BE2C (cell line): ENCODE measurements at regions not wholly inside any gene's neighbourhood (a gene's known extent, or its start where the extent isn't known, plus 50 kb on each side); places are given as distances from the start of the nearest gene placed in this dataset.

Source experiments
- DNase-seq: peaks from one replicate; pipeline ENCODE4 v3.0.0-alpha.2; 2020
- H3K27me3 ChIP-seq: fragments of 250-450 bp; sonication (Bioruptor Pico); 2 replicates; pipeline ENCODE4 v1.5.1; 2020; ENCODE audit warnings: mild to moderate bottlenecking
- H3K36me3 ChIP-seq: fragments of 250-450 bp; sonication (Bioruptor Pico); 2 replicates; pipeline ENCODE4 v1.5.1; 2020; ENCODE audit warnings: mild to moderate bottlenecking
- H3K4me1 ChIP-seq: fragments of 250-450 bp; sonication (Bioruptor Pico); 2 replicates; pipeline ENCODE4 v1.5.1; 2020
- H3K4me3 ChIP-seq: 2 replicates; pipeline ENCODE4 v1.5.1; 2011; ENCODE audit warnings: low read depth, low read length
- H3K9me3 ChIP-seq: fragments of 250-450 bp; sonication (Bioruptor Pico); 2 replicates; pipeline ENCODE4 v1.5.1; 2020
- CTCF ChIP-seq: IDR thresholded peaks from 2 replicates; pipeline ENCODE4 v1.5.1; 2012; ENCODE audit warnings: mild to moderate bottlenecking, low read depth, low read length

GRCh38 chr18:41899535-41899934 lies 55.5 kb upstream of the PIK3C3 start:
- H3K9me3 ChIP-seq, result no peaks in the 10 kb centered on the region
- 0 out of 2 replicates have a peak, but pooled peaks have one; percentile 3 for TF ChIP-seq CTCF
- H3K27me3 ChIP-seq, result no peaks in the 10 kb centered on the region
- no peak for DNase-seq
- H3K4me3 ChIP-seq, result no peak overlapping the region
- no peaks in the 10 kb centered on the region for H3K4me1 ChIP-seq
- H3K36me3 ChIP-seq, result no peaks in the 10 kb centered on the region

GRCh38 chr18:41893432-41893831 lies 61.6 kb upstream of the PIK3C3 start:
- DNase-seq, result no peak
- Histone ChIP-seq H3K4me1 (no peaks in the 10 kb centered on the region), H3K36me3 (no peaks in the 10 kb centered on the region), H3K27me3 (no peaks in the 10 kb centered on the region), H3K4me3 (no peak overlapping the region), H3K9me3 (no peaks in the 10 kb centered on the region)
- no peak for TF ChIP-seq CTCF

GRCh38 chr18:41887100-41887499 lies 67.9 kb upstream of the PIK3C3 start:
- Histone ChIP-seq H3K27me3 (no peaks in the 10 kb centered on the region), H3K4me3 (no peak overlapping the region), H3K9me3 (no peaks in the 10 kb centered on the region), H3K36me3 (no peaks in the 10 kb centered on the region), H3K4me1 (no peaks in the 10 kb centered on the region)
- no peak for TF ChIP-seq CTCF
- DNase-seq, result no peak

- H3K9me3 ChIP-seq, result no peaks in the 10 kb centered on the region
- no peak overlapping the region for H3K4me3 ChIP-seq
- no peaks in the 10 kb centered on the region for H3K27me3 ChIP-seq
- no peaks in the 10 kb centered on the region for H3K4me1 ChIP-seq
- no peak for DNase-seq
- H3K36me3 ChIP-seq, result no peaks in the 10 kb centered on the region
- TF ChIP-seq CTCF, result no peak
Observed at GRCh38 chr18:41886126-41886807, 68.8 kb upstream of the PIK3C3 start.

GRCh38 chr18:41881285-41881684 lies 73.7 kb upstream of the PIK3C3 start:
- no peak for TF ChIP-seq CTCF
- Histone ChIP-seq H3K4me1 (no peaks in the 10 kb centered on the region), H3K36me3 (no peaks in the 10 kb centered on the region), H3K4me3 (no peak overlapping the region), H3K27me3 (no peaks in the 10 kb centered on the region), H3K9me3 (no peaks in the 10 kb centered on the region)
- DNase-seq, result no peak

GRCh38 chr18:41879256-41879655 lies 75.8 kb upstream of the PIK3C3 start:
- no peaks in the 10 kb centered on the region for H3K9me3 ChIP-seq
- no peaks in the 10 kb centered on the region for H3K4me1 ChIP-seq
- TF ChIP-seq CTCF, result no peak
- H3K27me3 ChIP-seq, result no peaks in the 10 kb centered on the region
- no peaks in the 10 kb centered on the region for H3K36me3 ChIP-seq
- no peak for DNase-seq
- no peak overlapping the region for H3K4me3 ChIP-seq
